ENCODE measurements at regions not wholly inside any gene's neighbourhood (a gene's known extent, or its start where the extent isn't known, plus 50 kb on each side); places are given as distances from the start of the nearest gene placed in this dataset.
"Not testable (repeated sequence)": the region's sequence is repeated elsewhere in the genome, so short reads cannot be mapped to it uniquely, and the experiment has no call there.

DNA sequence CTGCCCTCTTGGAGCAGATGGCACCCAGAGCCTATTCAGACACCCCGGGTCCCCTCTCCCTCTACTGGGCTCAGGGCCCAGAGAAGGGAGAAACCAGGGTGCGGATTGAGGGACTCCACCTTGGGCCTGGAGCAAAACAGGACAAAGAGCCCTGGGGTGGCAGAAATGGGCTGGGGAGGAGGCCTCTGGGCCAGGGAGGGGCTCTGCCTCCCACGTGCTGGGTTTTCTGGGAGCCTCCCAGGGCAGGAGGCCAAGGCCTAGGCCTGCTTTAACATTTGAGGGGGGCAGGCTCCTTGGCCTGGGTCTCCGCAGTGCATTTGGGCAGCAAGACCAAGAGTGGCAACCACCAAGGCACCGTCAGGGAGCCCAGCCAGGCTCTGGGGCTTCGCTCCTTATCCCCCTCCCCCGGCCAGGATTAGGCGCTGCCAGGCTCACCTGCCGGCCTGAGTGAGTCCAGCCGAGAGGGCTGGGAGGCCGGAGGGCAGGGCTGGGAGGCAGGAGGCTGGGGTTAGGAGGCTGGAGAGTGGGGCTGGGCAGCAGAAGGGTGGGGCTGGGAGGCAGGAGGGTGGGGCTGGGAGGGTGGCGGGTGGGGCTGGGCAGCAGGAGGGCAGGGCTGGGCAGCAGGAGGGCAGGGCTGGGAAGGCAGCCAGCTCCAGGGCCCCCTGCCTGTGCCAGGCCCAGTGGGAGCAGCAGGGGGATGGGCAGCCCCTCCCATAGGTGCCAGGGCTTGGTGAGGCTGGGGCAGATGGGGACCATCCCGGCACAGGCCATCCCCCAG, 101.8 kb upstream of the EIF5 start:
- peak; percentile 68 to 80 for DNase-seq

DNA sequence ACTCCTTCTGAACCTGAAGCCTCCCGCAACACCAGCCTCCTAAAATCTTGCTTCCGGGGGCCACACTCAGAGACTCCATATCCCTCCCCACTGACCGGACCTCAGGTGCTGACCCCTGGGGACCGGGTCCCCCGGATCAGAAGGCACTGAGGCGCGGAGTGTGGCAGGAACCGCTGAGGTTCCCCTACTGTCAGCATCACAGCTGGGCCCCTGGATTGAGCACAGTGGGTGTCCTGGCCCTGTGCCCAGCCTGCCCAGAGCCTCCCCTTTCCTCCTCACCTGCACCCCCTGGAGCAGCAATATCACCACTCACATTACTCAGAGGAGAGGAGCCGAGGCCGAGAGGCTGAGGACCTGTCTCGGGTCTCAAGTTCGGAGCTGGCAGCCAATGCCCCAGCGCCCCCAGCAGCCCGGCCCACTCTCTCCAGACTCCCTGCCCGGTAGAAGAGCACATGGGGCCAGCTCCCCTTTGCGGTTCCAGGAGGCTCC, 101.2 kb upstream of the EIF5 start:
- peak; percentile 68 to 81 for DNase-seq

GRCh38 chr14:103233328-103233727, 100.7 kb upstream of the EIF5 start:
- DNase-seq = no peak

- DNase-seq = not testable (repeated sequence)
Observed at GRCh38 chr14:103234826-103235225, 99.2 kb upstream of the EIF5 start.

DNA sequence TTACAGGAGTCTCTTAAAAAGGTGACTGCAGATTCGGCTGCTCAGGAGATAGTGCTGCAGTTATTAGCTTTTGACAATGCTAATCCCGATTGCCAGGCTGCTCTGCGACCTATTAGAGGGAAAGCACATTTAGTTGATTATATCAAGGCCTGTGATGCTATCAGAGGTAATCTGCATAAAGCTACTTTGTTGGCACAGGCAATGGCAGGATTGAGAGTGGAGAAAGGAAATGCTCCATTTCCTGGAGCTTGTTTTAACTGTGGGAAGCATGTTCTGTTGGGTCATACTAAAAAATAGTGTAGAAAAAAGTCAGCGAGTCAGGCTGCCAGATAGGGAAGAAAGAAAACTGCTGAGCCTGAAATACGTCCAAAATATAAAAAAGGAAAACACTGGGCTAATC, 98.5 kb upstream of the EIF5 start:
- not testable (repeated sequence) for DNase-seq

DNA sequence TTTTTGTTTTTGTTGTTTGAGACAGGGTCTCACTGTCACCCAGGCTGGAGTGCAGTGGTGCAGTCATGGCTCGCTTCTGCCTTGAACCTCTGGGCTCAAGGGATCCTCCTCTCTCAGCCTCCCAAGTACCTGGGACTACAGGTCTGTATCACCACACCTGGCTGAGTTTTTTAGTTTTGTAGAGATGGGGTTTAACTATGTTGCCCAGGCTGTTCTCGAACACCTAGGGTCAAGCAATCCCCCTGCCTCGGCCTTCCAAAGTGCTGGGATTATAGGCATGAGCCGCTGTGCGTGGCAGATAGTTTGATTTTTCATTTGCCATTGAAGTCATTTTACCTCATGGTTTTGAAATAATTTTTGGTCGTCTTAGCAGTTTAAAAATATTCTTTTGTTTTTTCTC, 94.3 kb upstream of the EIF5 start:
- DNase-seq = no peak

DNA sequence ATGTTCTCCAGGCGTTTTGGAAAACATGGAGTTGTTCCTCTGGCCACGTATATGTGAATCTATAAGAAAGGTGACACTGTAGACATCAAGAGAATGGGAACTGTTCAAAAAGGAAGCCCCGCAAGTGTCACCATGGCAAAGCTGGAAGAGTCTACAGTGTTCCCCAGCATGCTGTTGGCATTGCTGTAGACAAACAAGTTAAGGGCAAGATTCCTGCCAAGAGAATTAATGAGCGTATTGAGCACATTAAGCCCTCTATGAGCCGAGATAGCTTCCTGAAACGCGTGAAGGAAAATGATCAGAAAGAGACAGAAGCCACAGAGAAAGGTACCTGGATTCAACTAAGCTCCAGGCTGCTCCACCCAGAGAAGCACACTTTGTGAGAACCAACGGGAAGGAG, 92.5 kb upstream of the EIF5 start:
- DNase-seq = no peak

DNA sequence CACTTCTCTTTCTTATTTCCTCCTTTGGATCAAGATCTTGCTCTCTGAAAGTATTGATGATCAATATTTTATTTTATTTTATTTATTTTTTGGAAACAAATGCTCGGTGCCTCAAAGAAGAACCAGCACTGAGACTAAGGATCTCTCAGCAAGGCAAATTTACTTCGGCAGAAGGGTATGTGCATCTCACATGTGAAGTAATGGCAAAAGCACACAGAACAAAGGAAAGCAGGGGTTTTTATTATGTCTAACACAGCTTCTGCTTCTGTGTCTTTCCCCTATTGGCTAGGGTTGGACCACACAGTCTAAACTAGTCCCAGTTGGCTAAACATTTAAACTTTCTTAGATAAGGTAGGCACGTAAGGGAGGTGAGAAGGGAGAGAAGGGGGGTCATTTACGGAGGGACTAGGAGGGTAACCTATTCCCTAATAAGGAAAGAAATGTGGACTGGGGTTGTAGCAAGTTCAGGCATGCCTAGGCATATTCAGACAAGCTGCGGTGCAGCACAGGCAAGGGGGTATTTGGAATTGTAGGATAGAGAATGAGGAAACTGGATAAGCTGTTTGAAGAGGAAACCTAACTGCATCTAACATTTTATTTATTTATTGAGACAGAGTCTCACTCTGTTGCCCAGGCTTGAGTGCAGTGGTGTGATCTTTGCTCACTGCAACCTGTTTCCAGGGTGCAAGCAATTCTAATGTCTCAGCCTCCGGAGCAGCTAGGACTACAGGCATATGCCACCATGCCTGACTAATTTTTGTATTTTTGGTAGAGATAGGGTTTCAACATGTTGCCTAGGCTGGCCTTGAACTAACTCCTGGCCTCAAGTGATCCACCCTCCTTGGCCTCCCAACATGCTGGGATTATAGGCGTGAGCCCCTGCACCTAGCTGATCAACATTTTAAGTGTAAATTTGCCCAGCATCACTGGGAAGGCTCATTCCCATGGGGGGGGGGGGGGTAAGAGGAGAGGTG, 90.0 kb upstream of the EIF5 start:
- DNase-seq = no peak

DNA sequence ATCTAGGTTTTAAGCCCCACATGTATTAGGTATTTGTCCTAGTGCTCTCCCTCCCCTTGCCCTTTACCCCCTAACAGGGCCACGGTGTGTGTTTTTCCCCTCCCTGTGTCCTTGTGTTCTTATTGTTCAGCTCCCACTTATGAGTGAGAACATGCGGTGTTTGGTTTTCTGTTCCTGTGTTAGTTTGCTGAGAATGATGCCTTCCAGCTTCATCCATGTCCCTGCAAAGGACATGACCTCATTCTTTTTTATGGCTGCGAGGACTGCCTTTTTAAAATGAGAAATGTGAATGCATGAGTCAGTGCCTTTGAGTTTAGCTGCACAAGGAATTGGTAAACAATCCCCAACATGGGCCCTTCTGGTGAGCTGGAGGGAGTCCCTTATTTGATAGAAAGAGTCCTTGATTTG, 88.4 kb upstream of the EIF5 start:
- DNase-seq = not testable (repeated sequence)

GRCh38 chr14:103246070-103246469, 88.0 kb upstream of the EIF5 start:
- no peak for DNase-seq

DNA sequence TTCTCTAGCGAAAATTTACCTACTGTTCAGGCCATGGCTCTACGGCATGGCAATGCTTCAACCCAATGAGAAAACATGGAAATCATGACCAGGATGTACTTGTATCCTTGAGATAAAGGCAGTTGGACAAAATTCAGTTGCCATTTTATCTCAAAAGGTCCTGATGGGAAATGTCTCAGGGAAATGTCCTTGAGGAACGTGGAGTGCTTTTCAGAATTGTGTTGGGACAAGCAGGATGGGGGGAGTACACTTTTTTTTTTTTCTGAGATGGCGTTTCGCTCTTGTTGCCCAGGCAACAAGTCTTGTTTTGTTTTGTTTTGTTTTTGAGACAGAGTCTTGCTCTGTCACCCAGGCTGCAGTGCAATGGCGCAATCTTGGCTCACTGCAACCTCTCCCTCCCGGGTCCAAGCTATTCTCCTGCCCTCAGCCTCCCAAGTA, 86.8 kb upstream of the EIF5 start:
- no peak for DNase-seq

DNA sequence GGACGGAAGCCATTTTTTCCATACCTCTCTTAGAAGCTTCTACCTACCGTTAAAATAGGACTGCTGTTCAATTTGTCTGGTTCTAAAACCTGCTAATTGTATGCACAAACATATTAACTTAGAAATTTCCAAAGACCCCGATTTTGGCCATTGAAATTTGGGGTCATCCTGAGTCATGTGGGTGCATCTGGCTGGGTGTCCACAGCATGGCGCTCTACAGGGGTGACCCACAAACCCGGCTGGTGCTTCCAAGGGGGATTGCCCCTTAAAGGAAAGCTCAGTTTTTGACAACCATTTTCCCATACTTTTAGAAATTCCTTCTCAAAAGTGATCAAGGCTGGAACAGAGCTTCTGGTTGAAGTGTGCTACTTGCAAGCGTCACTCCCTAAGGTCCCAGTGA, 83.9 kb upstream of the EIF5 start:
- DNase-seq = no peak

GRCh38 chr14:103250874-103251273, 83.2 kb upstream of the EIF5 start:
- no peak for DNase-seq

DNA sequence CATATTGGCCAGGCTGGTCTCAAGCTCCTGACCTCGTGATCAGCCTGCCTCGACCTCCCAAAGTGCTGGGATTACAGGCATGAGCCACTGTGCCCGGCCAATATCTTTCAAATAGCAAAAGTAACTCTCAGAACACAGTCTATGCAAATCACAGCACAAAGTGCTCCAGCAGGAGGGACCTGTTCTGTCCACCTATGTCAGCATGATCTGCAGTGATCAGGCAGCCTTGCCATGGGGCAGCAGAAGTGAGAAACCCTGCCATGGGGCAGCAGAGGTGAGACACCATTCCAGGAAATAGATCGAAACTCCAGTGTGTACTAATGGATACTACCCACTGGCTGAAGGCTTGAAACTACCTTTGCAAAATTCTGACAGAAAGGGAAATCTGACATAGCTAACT, 78.5 kb upstream of the EIF5 start:
- DNase-seq = no peak

DNA sequence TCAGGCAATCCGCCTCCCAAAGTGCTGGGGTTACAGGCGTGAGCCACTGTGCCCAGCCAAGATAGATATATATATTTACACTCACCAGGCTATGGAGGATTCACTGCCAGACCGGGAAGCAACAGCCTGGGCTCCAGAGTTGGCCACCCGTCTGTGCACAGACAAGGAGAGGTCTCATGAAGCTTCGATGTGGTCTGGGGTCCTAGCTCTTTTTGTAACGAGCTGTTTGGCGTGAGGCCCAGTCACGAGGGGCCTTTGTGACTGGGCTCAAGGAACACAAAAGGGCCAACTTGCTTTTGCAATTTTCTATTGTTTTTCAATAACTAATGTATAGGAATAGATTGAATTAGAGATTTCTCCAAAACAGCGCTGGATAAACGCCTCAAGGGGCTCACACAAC, 77.6 kb upstream of the EIF5 start:
- no peak for DNase-seq

- no peak for DNase-seq
Observed at GRCh38 chr14:103257211-103257962, 76.7 kb upstream of the EIF5 start.

- DNase-seq = no peak
Observed at GRCh38 chr14:103258211-103258610, 75.8 kb upstream of the EIF5 start.

GRCh38 chr14:103259184-103259583, 74.9 kb upstream of the EIF5 start:
- no peak for DNase-seq

- peak in 1 of 2 experiments; percentile 46 for DNase-seq
Observed at GRCh38 chr14:103259801-103260628, 74.0 kb upstream of the EIF5 start.

DNA sequence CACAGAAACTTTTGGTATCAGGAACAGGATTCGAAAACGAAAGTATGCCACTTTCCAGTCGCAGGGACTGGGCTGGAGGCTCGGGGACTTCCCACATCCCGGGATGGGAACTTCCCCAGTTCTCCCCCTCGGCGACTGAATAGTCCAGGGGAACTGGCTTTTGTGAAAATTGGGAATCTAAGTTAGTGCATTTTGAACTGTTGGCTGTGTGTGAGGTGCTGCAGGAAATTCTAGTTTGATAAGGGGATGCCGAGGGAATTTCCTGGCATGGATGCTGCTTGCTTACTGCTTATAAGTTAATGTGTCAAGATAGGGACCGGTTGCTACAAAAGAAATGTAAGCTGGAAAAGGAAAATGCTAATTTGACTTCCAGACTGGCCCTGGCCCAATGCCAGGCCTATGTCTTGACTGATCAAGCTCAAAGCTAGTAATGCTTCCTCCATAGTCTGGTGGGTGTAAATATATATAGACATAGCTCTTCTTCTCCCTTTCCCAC, 73.4 kb upstream of the EIF5 start:
- peak in 1 of 2 experiments; percentile 53 for DNase-seq

GRCh38 chr14:103267226-103267910, 66.7 kb upstream of the EIF5 start:
- no peak for DNase-seq

All from NCI-H524 (cell line).